Activated CD4-positive, alpha-beta memory T cell treated with anti-CD3 and anti-CD28 coated beads for 36 hours (primary cell): ENCODE measurements at regions not wholly inside any gene's neighbourhood (a gene's known extent, or its start where the extent isn't known, plus 50 kb on each side); places are given as distances from the start of the nearest gene placed in this dataset.
"Not testable (repeated sequence)": the region's sequence is repeated elsewhere in the genome, so short reads cannot be mapped to it uniquely, and the experiment has no call there.

ENCODE experiments used
- CTCF ChIA-PET: fragments of 350-600 bp; sonication (Branson Sonifier 250); formaldehyde crosslinking; loops from one replicate; lab custom pipeline; 2021; ENCODE audit warnings: antibody characterized with exemption, inconsistent platforms; lab: Charles Lee
- POLR2A ChIA-PET: fragments of 350-600 bp; sonication (Branson Sonifier 250); formaldehyde crosslinking; loops from one replicate; lab custom pipeline; 2021; ENCODE audit warnings: antibody characterized with exemption; lab: Charles Lee
- DNase-seq: peaks from one replicate; pipeline ENCODE4 v3.0.0-alpha.2; 2020
- H3K27ac Mint-ChIP-seq: one replicate; pipeline ENCODE4 v1.8.0; 2021; ENCODE audit warnings: mixed read lengths
- H3K27me3 Mint-ChIP-seq: one replicate; pipeline ENCODE4 v1.8.0; 2021; ENCODE audit warnings: mixed read lengths
- H3K36me3 Mint-ChIP-seq: one replicate; pipeline ENCODE4 v1.8.0; 2021; ENCODE audit warnings: mixed read lengths
- H3K4me1 Mint-ChIP-seq: one replicate; pipeline ENCODE4 v1.8.0; 2021; ENCODE audit warnings: low read depth, mixed read lengths
- H3K4me3 Mint-ChIP-seq: one replicate; pipeline ENCODE4 v1.8.0; 2021; ENCODE audit warnings: mild to moderate bottlenecking, mixed read lengths
- H3K9me3 Mint-ChIP-seq: one replicate; pipeline ENCODE4 v1.8.0; 2021; ENCODE audit warnings: mixed read lengths
- intact Hi-C: fragments of 100-400 bp; cut with micrococcal nuclease; formaldehyde crosslinking; loops from one replicate; pipeline ENCODE4 v1.15.1; 2023

DNA sequence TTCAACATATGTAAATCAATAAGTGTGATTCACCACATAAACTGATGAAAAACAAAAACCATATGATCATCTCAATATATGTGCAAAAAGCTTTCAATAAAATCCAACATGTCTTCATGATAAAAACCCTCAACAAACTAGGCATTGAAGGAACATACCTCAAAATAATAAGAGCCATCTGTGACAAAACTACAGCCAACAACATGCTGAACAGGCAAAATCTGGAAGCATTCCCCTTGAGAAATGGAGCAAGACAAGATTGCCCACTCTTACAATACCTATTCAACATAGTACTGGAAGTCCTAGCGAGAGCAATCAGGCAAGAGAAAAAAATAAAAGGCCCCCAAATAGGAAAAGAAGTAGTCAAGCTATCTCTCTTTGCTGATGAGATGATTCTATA is 76.5 kb downstream of the OTOR start:
- ChIA-PET POLR2A (no interaction called here), CTCF (no interaction called here)
- no peak for DNase-seq
- peaks cover 10% of the 10 kb centered on the region for H3K27me3 Mint-ChIP-seq
- intact Hi-C loops: no loop called here
- no peak overlapping the region for H3K27ac Mint-ChIP-seq
- H3K36me3 Mint-ChIP-seq: no peaks in the 10 kb centered on the region
- no peak overlapping the region for H3K4me3 Mint-ChIP-seq
- no peaks in the 10 kb centered on the region for H3K4me1 Mint-ChIP-seq
- peaks cover 4% of the 10 kb centered on the region for H3K9me3 Mint-ChIP-seq

DNA sequence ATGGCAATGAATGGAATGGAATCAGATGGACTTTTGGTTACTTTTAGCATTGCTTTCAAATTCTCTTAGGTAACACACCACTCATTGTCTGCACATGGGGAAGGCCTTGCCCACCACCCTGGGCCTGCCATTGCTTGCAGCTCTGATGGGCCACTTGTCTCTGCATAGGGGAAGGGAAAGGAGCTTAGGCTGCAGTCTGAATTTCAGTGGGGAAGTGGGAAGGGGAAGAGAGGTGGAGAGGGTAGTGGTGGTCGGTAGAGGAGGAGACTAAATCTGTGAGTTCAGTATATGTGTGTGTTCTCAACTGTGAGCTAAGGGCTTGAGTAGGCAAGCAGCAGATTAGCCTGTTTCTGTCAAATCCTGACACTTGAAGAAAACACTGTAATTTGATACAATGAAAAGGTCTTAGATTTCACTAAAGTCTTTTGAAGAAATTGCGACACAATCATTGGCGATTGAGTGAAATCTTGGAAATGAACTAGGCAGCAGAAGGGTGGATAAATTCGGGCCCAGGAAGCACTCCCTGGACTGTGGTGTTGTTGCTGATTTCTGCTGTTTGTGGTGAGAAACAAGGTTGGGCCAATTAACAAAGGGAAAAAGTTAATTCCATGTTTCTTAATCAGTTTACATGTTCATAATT is 80.6 kb downstream of the OTOR start:
- no peaks in the 10 kb centered on the region for H3K36me3 Mint-ChIP-seq
- CTCF ChIA-PET: no interaction called here
- peaks cover 4% of the 10 kb centered on the region for H3K9me3 Mint-ChIP-seq
- no peaks in the 10 kb centered on the region for H3K4me1 Mint-ChIP-seq
- H3K4me3 Mint-ChIP-seq: no peak overlapping the region
- DNase-seq: no peak
- H3K27ac Mint-ChIP-seq: no peak overlapping the region
- intact Hi-C loops: no loop called here
- H3K27me3 Mint-ChIP-seq: peaks cover 6% of the 10 kb centered on the region
- POLR2A ChIA-PET: no interaction called here

DNA sequence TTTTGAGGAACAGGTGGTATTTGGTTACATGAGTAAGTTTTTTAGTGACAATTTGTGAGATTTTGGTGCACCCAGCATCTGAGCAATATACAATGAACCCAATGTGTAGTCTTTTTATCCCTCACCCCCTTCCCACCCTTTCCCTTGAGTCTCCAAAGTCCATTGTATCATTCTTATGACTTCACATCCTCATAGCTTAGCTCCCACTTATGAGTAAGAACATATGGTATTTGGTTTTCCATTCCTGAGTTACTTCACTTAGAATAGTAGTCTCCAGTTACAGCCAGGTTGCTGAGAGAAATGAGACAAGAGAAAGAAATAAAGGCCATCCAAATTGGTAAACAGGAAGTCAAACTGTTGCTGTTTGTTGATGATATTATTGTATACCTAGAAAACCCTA is 87.5 kb downstream of the OTOR start:
- H3K4me3 Mint-ChIP-seq, H3K9me3 Mint-ChIP-seq, POLR2A ChIA-PET, H3K36me3 Mint-ChIP-seq, H3K27ac Mint-ChIP-seq, intact Hi-C loops, H3K27me3 Mint-ChIP-seq, H3K4me1 Mint-ChIP-seq, DNase-seq: not testable (repeated sequence)
- CTCF ChIA-PET: interaction anchor here (1.5 kb wide), 1 partner anchor 14 kb away, joined by 3 read pairs; no protein-coding TSS in a partner anchor

DNA sequence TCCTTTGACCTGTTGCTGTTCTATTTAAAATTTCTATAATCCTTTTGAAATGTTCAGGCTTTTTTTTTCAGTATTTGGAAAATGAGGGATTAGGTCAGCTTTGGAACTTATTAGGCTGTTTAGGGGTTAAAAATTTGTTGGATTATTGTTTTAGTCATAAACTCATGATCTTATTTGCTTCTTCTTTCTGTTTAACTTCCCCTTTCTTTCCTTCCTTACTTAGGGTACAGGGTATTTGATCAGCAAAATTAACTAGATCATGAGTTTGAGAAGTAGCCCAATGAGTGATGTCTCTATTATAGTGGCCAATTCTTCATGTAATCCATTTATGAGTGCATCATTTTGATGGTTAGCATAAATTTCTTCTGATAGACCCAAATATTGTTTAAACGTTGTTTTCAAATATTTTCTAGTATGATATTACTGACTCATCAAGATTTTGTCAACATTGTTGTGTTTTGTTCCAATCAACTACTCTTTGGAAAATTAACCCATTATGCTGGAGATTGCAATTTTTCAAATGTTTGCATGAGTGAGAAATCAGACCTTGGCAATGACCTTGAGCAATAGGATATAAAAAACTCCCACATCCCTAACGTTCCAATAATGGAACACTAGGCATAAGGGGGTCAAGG is 94.4 kb downstream of the OTOR start:
- intact Hi-C loops: no loop called here
- Mint-ChIP-seq H3K27me3 (no peaks in the 10 kb centered on the region), H3K4me1 (no peaks in the 10 kb centered on the region), H3K36me3 (no peaks in the 10 kb centered on the region), H3K27ac (no peak overlapping the region), H3K9me3 (no peaks in the 10 kb centered on the region), H3K4me3 (no peak overlapping the region)
- no peak for DNase-seq
- CTCF ChIA-PET: no interaction called here
- POLR2A ChIA-PET: no interaction called here

DNA sequence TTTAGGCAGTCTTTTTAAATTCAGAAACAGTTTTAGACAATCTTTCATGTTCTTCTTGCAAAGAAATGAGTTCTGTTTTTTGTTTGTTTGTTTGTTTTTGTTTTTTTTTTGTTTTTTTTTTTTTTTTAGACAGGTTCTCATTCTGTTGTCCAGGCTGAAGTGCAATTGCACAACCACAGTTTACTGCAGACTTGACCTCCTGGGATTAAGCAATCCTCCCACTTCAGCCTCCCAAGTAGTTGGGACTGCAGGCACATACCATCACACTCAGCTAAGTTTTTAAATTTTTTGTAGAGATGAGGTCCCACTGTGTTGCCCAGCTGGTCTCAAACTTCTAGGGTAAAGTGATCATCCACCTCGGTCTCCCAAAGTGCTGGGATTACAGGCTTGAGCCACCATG is 96.2 kb downstream of the OTOR start:
- no peaks in the 10 kb centered on the region for H3K36me3 Mint-ChIP-seq
- no peaks in the 10 kb centered on the region for H3K9me3 Mint-ChIP-seq
- ChIA-PET POLR2A (no interaction called here), CTCF (interaction anchor here (1.4 kb wide), 1 partner anchor 23 kb away, joined by 5 read pairs; no protein-coding TSS in a partner anchor)
- no peaks in the 10 kb centered on the region for H3K4me1 Mint-ChIP-seq
- DNase-seq: no peak
- intact Hi-C loops: no loop called here
- H3K27ac Mint-ChIP-seq: no peak overlapping the region
- no peaks in the 10 kb centered on the region for H3K27me3 Mint-ChIP-seq
- no peak overlapping the region for H3K4me3 Mint-ChIP-seq

DNA sequence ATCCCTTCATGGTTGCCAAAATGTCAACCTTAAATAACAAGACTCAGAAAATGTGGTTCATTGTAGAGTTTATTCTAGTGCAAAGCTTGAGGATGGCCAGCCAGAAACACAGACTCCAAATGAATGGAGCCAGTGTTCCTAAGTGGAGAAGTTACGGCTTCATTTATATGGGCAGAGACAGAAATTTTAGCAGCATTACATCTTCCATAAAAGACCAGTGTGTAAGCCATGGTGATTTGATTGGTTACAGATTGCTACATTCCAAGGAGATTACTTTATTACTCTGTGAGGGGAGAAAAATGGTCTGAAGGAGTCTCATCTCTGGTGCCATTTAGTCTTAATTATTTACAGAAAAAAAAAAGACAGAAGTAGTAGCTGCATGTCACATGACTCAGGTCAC is 97.8 kb downstream of the OTOR start:
- Mint-ChIP-seq H3K4me3 (no peak overlapping the region), H3K27me3 (no peaks in the 10 kb centered on the region), H3K4me1 (no peaks in the 10 kb centered on the region), H3K27ac (no peak overlapping the region), H3K9me3 (no peaks in the 10 kb centered on the region), H3K36me3 (no peaks in the 10 kb centered on the region)
- CTCF ChIA-PET: no interaction called here
- no peak for DNase-seq
- POLR2A ChIA-PET: no interaction called here
- intact Hi-C loops: no loop called here

DNA sequence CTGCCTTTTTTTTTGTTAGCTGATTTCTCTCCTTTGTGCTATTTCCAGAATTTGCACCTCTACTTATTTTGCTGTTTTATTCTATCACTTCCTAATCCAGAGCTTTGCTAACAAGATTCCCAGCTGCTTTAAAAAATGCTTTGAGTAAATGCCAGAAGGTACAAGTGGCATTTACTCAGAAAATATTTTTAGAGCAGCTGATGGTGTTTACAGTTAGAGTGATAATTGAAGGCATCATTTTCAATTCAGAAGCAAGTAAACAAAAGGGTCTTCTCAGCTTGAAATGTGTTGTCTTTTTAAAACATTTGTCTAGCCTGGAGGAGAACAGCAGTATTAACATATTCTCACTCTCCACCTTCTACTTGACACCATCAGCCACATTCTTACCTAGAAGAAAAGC is 99.9 kb downstream of the OTOR start:
- Mint-ChIP-seq H3K4me1 (no peaks in the 10 kb centered on the region), H3K27me3 (no peaks in the 10 kb centered on the region), H3K36me3 (no peaks in the 10 kb centered on the region), H3K27ac (no peak overlapping the region), H3K4me3 (no peak overlapping the region), H3K9me3 (no peaks in the 10 kb centered on the region)
- ChIA-PET CTCF (no interaction called here), POLR2A (no interaction called here)
- intact Hi-C loops: no loop called here
- DNase-seq: no peak

DNA sequence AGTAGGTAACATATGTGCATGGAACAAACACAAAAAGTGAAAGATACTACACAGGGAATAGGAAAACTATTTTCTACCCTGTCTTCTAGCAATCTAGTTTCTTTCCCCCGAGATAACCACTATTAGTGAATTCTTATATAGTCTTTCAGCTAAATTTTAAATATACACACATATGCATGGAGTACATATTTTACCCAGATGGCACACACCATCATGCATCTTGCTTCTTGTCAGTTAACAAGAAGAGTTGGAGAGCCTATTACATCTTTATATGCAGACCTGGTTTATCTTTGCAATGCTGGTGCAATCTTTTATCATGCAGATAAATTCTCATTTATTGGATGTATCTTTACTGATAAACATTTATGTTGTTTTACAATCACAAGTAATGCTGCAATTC is 100.4 kb downstream of the OTOR start:
- Mint-ChIP-seq H3K36me3 (no peaks in the 10 kb centered on the region), H3K4me1 (no peaks in the 10 kb centered on the region), H3K27me3 (no peaks in the 10 kb centered on the region), H3K27ac (no peak overlapping the region), H3K9me3 (peaks cover 2% of the 10 kb centered on the region), H3K4me3 (no peak overlapping the region)
- ChIA-PET POLR2A (no interaction called here), CTCF (no interaction called here)
- no peak for DNase-seq
- intact Hi-C loops: no loop called here

DNA sequence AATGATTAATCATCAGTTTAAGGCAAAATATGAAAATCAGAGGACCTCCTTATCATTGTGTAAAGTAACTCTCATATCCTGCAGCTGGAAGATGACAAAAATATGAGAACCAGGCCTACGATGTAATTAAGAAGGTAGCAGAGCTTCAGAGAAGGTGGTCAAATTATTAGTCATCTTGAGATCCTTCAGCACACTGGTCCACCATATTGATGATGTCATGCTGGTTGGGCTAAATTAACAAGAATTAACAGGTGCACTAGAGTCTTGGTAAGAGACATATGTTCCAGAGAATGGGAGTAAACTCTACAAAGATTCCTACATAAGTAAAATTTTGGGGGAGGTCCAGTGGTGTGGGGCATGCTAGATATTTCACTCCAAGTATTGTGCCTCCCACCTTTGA is 112.8 kb downstream of the OTOR start:
- Mint-ChIP-seq H3K27me3 (peaks cover 8% of the 10 kb centered on the region), H3K36me3 (no peaks in the 10 kb centered on the region), H3K9me3 (no peaks in the 10 kb centered on the region), H3K4me1 (no peaks in the 10 kb centered on the region), H3K4me3 (no peak overlapping the region), H3K27ac (no peak overlapping the region)
- no peak for DNase-seq
- POLR2A ChIA-PET: no interaction called here
- intact Hi-C loops: no loop called here
- CTCF ChIA-PET: no interaction called here

DNA sequence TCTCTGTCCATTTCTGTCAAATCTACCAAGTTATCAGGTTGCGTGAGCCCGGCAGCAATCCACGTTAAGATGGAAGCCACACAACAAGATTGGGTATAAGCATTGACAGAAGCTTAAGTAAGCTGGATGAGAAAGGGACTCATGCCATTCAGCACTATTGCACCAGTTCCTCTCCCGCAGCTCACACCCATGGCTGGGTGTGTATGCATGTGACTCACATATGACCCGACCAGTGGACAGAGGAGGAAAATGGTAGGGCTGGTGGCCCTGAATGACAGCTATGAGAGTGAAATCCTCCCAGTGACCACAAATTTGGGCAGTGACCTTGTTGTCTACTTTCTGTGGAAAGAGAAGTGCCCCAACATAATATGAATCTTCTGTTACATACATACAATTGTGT is 113.5 kb downstream of the OTOR start:
- H3K36me3 Mint-ChIP-seq: no peaks in the 10 kb centered on the region
- H3K27ac Mint-ChIP-seq: no peak overlapping the region
- no peak overlapping the region for H3K4me3 Mint-ChIP-seq
- intact Hi-C loops: no loop called here
- POLR2A ChIA-PET: no interaction called here
- no peaks in the 10 kb centered on the region for H3K4me1 Mint-ChIP-seq
- H3K9me3 Mint-ChIP-seq: no peaks in the 10 kb centered on the region
- peaks cover 8% of the 10 kb centered on the region for H3K27me3 Mint-ChIP-seq
- no peak for DNase-seq
- CTCF ChIA-PET: no interaction called here

DNA sequence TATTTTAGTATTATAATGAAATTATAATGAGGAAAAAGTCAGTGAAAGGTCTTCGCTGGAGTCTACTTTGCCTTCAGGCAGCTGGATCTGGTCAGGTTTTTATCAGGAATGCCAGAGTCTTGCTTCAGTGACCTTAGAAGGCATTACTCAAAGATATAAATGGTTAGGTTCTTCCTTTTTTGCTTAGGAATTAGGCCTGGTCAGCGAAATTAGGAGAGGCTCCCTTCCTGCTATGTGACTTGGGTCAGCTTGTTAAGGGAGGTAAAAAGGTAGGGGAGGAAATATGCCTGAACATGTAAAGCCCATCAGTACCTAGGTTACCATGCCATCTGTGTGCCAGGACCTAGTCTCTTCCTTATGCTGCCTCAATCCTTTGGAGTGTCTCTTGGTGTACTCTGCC is 115.1 kb downstream of the OTOR start:
- no peak overlapping the region for H3K27ac Mint-ChIP-seq
- H3K4me3 Mint-ChIP-seq: no peak overlapping the region
- H3K27me3 Mint-ChIP-seq: peaks cover 2% of the 10 kb centered on the region
- no peaks in the 10 kb centered on the region for H3K9me3 Mint-ChIP-seq
- intact Hi-C loops: no loop called here
- ChIA-PET CTCF (no interaction called here), POLR2A (no interaction called here)
- H3K4me1 Mint-ChIP-seq: no peaks in the 10 kb centered on the region
- H3K36me3 Mint-ChIP-seq: no peaks in the 10 kb centered on the region
- no peak for DNase-seq

DNA sequence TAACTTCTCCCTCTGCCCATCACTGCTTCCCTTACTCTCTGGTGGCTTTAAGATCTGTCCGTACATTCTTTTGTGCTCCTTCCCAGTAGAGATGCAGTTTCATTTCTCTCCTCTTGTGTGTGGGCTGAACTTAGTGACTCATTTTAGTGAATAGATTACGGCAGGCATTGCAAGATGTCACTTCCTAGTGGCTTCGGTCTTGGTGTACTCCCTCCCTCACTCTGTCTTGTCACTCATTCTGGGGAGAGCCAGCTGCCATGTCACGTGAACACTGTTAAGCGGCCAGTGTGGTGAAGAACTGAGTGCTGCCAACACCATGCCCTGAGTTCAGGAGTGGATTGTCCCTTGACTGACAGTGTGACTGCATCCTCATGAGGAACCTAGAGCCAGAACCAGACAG is 115.9 kb downstream of the OTOR start:
- ChIA-PET POLR2A (no interaction called here), CTCF (no interaction called here)
- Mint-ChIP-seq H3K4me1 (no peaks in the 10 kb centered on the region), H3K9me3 (no peaks in the 10 kb centered on the region), H3K4me3 (no peak overlapping the region), H3K27me3 (no peaks in the 10 kb centered on the region), H3K27ac (no peak overlapping the region), H3K36me3 (no peaks in the 10 kb centered on the region)
- intact Hi-C loops: no loop called here
- DNase-seq: no peak

DNA sequence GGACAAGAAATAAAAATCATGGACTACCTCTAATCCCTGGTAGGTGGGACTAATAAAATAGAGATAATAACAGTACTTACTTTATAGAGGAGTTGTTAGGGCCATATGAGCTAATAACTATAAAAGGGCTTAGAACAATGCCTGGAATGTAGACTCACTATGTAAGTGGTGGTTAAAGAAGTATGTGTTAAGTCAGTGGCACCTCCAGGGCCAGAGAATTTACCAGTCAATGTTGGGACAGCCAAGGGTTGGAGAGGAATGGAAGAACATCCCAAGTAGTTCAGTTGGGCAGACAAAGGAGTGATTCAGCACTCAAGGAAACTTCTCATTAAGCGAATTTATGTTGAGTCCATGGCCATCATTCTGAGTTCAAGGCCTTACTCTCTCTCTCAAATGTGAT is 116.8 kb downstream of the OTOR start:
- ChIA-PET CTCF (no interaction called here), POLR2A (no interaction called here)
- no peak overlapping the region for H3K27ac Mint-ChIP-seq
- intact Hi-C loops: no loop called here
- H3K36me3 Mint-ChIP-seq: no peaks in the 10 kb centered on the region
- H3K27me3 Mint-ChIP-seq: no peaks in the 10 kb centered on the region
- no peak overlapping the region for H3K4me3 Mint-ChIP-seq
- DNase-seq: no peak
- no peaks in the 10 kb centered on the region for H3K4me1 Mint-ChIP-seq
- no peaks in the 10 kb centered on the region for H3K9me3 Mint-ChIP-seq
